ENCODE measurements at regions not wholly inside any gene's neighbourhood (a gene's known extent, or its start where the extent isn't known, plus 50 kb on each side); places are given as distances from the start of the nearest gene placed in this dataset.

GRCh38 chr9:90420211-90420610 is 222.4 kb downstream of the DIRAS2 start:
- no TSS peak for BruUV-seq (replicated peaks)
- Histone ChIP-seq H4K20me1 (ENCODE audit: control insufficient read depth, insufficient read depth) (no peaks in the 10 kb centered on the region), H3K4me3 (no peak overlapping the region), H3K27me3 (replicated peaks in 1 of 2; ENCODE audit: control insufficient read depth in 2 of 2, insufficient read depth in 2 of 2, low read length in 1 of 2) (no peaks in the 10 kb centered on the region), H3K9me3 (replicated peaks; ENCODE audit: control insufficient read depth, insufficient read depth, low read length) (no peaks in the 10 kb centered on the region), H2AFZ (ENCODE audit: control insufficient read depth, low read depth, low read length) (no peak overlapping the region), H3K4me2 (ENCODE audit: control insufficient read depth, insufficient read depth) (no peak overlapping the region), H3K79me2 (ENCODE audit: control insufficient read depth, insufficient read depth, low read length) (no peaks in the 10 kb centered on the region), H3K4me1 (ENCODE audit: control insufficient read depth, insufficient read depth, low read length) (no peaks in the 10 kb centered on the region), H3K27ac (ENCODE audit: control insufficient read depth, insufficient read depth) (no peak overlapping the region), H3K36me3 (ENCODE audit: control insufficient read depth in 2 of 2, insufficient read depth in 2 of 2, low read length in 1 of 2) (no peaks in the 10 kb centered on the region), H3K9ac (ENCODE audit: control insufficient read depth, insufficient read depth, low read length) (no peak overlapping the region)
- ChIA-PET CTCF (no interaction called here), RAD21 (ENCODE audit: unreplicated experiment) (no interaction called here), SMC1A (ENCODE audit: uncharacterized antibody, unreplicated experiment) (no interaction called here), POLR2A (no interaction called here)
- intact Hi-C loops (cut with micrococcal nuclease; ENCODE audit: unreplicated experiment) (no loop called here), in situ Hi-C loops (cut with MboI) (no loop called here)
- no peak for TF ChIP-seq CUX1 (IDR thresholded peaks at IDR 0.05; ENCODE audit: insufficient replicate concordance, low read depth, low read length)
- no peak for TF ChIP-seq NFIC (IDR thresholded peaks at IDR 0.05; ENCODE audit: low read depth, low read length)
- TF ChIP-seq PAX8 (IDR thresholded peaks at IDR 0.05): no peak
- TF ChIP-seq POLR2A (IDR thresholded peaks at IDR 0.05; ENCODE audit: low read depth, low read length): no peak
- TF ChIP-seq FOS (IDR thresholded peaks at IDR 0.05; ENCODE audit: borderline replicate concordance, extremely low read depth, insufficient read length): no peak
- no peak for TF ChIP-seq ZZZ3 (IDR thresholded peaks at IDR 0.05; ENCODE audit: control insufficient read depth, insufficient read length, low read depth)
- no peak for TF ChIP-seq E4F1 (IDR thresholded peaks at IDR 0.05; ENCODE audit: borderline replicate concordance, partially characterized antibody)
- no peak for TF ChIP-seq HCFC1 (IDR thresholded peaks at IDR 0.05; ENCODE audit: low read length)
- TF ChIP-seq ZNF207 (IDR thresholded peaks at IDR 0.05; ENCODE audit: borderline replicate concordance): no peak
- no peak for TF ChIP-seq SUPT20H (IDR thresholded peaks at IDR 0.05; ENCODE audit: borderline replicate concordance, control insufficient read depth, low read depth, low read length)
- no peak for TF ChIP-seq IKZF1 (conservative IDR thresholded peaks at IDR 0.05)
- no peak for TF ChIP-seq MLLT1 (IDR thresholded peaks at IDR 0.05)
- TF ChIP-seq USF1 (IDR thresholded peaks at IDR 0.05; ENCODE audit: borderline replicate concordance, extremely low read length, insufficient read depth, low read depth, low read length): no peak
- TF ChIP-seq NR2C2 (IDR thresholded peaks at IDR 0.05; ENCODE audit: borderline replicate concordance, control insufficient read depth, insufficient read length, low read depth): no peak
- TF ChIP-seq MTA3 (IDR thresholded peaks at IDR 0.05; ENCODE audit: borderline replicate concordance, low read length): no peak
- TF ChIP-seq TAF1 (IDR thresholded peaks at IDR 0.05; ENCODE audit: borderline replicate concordance, low read depth, low read length): no peak
- FAIRE-seq (no peak), ATAC-seq (no peak), DNase-seq (ENCODE audit: low read depth, low spot score) (no peak)
- WGBS (ENCODE audit: insufficient coverage, insufficient replicate concordance, low lambda C conversion rate, missing lambda C conversion rate): 12% methylated on average over 3 of the region's 3 CpGs
